G401 (cell line): ENCODE measurements at regions not wholly inside any gene's neighbourhood (a gene's known extent, or its start where the extent isn't known, plus 50 kb on each side); places are given as distances from the start of the nearest gene placed in this dataset.
A peak's percentile ranks its signal among the peaks of the same experiment; 100 is the strongest.

Experiments used
- DNase-seq: peaks from one replicate; pipeline ENCODE4 v3.0.0-alpha.2; 2015; ENCODE audit warnings: low spot score
- in situ Hi-C: cut with HindIII; loops from 2 replicates; pipeline ENCODE4 v1.10.0; 2016; ENCODE audit warnings: low sequenced_read_pairs, mixed read lengths

DNA sequence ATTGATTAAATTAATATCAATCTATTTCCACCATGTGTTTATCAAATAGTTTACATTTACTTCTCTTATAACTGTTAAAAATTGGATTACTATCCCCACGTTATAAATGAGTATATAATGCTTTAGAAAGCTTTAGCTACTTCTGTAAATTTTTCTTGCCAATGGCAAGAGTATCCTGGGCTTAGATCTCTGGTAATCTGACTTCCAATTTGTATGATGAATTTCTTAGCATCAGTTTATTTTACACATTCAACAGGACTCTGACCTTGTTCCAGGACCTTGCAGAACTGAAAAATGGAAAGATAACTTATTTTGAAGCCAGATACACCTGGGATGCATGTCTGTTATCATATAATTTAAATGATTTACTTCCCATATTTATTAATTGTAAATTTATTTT is 2759.4 kb downstream of the PCDH9 start:
- in situ Hi-C loops, result no loop called here

GRCh38 chr13:64459778-64460177 is 2770.4 kb downstream of the PCDH9 start:
- no peak for DNase-seq
- in situ Hi-C loops, result no loop called here

More for the DNA sequence above, 2759.4 kb downstream of the PCDH9 start:
- no peak for DNase-seq

DNA sequence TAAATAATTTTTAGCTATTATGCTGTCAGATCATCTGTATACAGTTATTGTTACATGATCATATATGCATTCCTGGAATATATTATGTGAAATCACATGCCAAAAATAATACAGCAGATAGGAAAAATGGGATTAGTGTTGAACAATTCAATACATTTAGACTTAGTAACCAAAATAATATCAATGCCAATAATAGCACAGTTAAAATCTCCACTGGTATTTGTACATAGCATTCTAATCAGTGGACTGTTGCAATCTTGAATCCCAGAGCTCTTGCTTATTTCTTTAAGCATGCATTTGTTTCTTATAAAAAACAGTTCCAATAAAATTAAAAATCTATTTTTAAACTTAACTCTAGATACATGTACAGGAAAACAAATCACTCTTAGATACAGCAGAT is 2772.2 kb downstream of the PCDH9 start:
- in situ Hi-C loops, result no loop called here
- no peak for DNase-seq

GRCh38 chr13:64455124-64455523 is 2775.0 kb downstream of the PCDH9 start:
- no peak for DNase-seq
- in situ Hi-C loops, result no loop called here

DNA sequence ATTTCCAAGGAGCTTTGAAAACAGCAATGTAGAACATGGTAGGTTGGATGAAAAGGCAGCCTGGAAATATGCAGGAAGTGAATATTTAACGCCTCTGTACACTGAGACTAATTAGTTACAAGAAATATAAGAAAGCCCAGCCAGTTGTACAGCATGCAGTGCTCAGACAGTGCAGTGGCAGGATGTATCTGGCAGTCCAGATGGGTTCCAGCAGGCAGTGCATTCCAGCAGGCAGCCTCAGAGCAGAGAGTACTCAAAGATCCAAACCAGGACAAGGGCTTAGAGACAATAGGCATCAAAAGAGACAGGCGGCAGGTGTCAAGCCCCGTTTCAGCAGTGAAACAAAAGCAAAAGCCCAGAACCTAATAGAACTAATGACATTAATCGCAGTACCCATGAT is 2776.3 kb downstream of the PCDH9 start:
- in situ Hi-C loops, result no loop called here
- DNase-seq, result no peak

DNA sequence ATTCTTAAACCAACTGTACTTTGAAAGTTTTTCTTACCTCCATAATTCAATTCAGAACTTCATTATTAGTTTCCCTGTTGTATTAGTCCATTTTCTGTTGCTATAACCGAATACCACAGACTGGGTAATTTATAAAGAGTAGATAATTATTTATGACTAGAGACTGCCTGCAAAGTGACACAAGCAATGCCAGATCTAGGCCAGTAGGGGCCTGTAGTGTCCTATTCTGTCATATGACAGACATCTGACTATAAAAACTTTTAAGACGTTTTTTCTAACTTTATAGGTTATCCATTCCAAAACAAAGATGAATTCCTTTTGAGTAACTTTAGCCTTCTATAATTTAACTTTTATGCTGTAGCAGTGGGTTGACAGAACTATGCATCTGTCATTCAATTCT is 2783.8 kb downstream of the PCDH9 start:
- in situ Hi-C loops, result no loop called here

GRCh38 chr13:64441740-64442139 is 2788.4 kb downstream of the PCDH9 start:
- DNase-seq, result no peak
- in situ Hi-C loops, result no loop called here

More for the DNA sequence above, 2783.8 kb downstream of the PCDH9 start:
- DNase-seq, result no peak

DNA sequence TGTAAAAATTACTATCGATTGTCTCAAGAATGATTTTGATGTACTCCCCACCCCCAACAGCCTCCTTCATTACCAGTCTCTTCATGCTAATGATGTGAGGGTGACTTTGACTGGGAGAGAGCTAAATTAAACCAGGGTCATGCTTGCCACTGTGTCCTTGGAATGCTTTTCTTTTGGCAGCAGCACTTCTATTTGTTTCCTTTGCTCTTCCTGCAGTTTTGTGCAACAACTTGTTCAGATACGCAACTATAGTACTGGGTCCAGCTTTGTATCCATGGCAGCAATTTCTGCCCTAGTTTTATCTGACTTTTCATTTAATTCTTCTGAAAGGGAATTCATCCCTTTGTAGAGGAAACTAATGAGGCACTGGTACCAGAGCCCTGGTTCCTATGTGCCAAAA is 2792.1 kb downstream of the PCDH9 start:
- in situ Hi-C loops, result no loop called here
- DNase-seq, result peak; percentile 37

GRCh38 chr13:64429691-64430090 is 2800.4 kb downstream of the PCDH9 start:
- in situ Hi-C loops, result no loop called here
- no peak for DNase-seq

DNA sequence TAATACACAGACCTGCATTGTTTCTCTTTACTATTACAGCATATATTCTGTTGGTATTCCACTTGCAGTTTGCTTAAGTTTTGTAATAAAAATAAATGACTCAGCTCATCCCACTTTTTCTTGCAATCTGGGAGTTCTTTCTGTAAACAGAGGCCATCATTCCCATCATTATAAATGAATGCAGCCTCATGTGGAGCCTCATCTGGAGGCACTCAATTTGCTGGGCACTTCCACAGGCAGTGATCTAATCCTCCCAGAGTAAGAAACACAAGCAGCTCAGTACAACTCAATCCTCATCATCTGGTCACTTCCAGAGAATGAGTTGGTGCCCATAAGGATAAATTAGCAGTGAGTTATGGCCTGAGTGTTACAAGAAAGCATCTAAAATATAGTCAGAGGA is 2801.9 kb downstream of the PCDH9 start:
- in situ Hi-C loops, result no loop called here

GRCh38 chr13:64423467-64423866 is 2806.7 kb downstream of the PCDH9 start:
- no peak for DNase-seq
- in situ Hi-C loops, result no loop called here

More for the DNA sequence above, 2801.9 kb downstream of the PCDH9 start:
- no peak for DNase-seq

GRCh38 chr13:64420181-64420580 is 2810.0 kb downstream of the PCDH9 start:
- no peak for DNase-seq
- in situ Hi-C loops, result no loop called here

DNA sequence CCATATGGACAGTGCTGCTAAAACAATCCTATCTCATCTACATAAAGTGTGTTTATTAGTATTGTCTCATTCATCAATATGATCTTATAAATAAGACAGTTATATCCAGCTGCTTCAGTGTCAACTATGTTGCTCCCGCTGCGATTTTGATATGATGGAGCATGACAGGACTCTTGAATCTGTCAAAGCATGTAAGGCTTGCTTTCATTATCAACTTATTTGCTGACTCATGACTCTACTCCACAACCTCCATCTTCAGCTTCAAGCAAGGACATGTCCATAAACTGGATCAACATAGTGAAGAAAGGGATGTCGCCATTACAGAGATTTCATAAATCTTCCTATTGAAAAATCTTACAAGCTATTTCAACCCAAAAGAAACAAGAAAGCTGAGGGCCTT is 2812.6 kb downstream of the PCDH9 start:
- in situ Hi-C loops, result no loop called here
- DNase-seq, result no peak

- no peak for DNase-seq
- in situ Hi-C loops, result no loop called here
Observed at GRCh38 chr13:64414381-64414780, 2815.8 kb downstream of the PCDH9 start.

DNA sequence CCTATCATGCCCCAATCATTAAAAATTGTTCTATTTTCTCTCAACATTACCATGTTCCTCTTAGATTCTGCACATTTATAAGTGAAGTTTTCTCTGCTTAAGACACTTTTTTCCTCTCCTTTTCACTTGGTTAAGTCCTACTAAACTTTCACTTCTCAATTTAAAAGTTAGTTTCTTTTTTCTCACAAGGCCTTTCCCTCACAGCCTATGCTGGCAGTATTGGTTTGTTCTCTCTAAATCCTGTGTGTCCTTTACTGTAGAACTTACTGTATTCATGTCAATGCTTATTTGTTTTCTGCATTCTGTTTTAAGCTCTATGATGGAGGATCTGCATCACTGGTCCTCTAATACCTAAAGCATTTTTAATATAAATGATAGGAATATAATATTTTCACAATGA is 2816.6 kb downstream of the PCDH9 start:
- in situ Hi-C loops, result no loop called here
- no peak for DNase-seq

- no peak for DNase-seq
- in situ Hi-C loops, result no loop called here
Observed at GRCh38 chr13:64410276-64411053, 2819.7 kb downstream of the PCDH9 start.

GRCh38 chr13:64397701-64398100 is 2832.4 kb downstream of the PCDH9 start:
- DNase-seq, result no peak
- in situ Hi-C loops, result no loop called here

DNA sequence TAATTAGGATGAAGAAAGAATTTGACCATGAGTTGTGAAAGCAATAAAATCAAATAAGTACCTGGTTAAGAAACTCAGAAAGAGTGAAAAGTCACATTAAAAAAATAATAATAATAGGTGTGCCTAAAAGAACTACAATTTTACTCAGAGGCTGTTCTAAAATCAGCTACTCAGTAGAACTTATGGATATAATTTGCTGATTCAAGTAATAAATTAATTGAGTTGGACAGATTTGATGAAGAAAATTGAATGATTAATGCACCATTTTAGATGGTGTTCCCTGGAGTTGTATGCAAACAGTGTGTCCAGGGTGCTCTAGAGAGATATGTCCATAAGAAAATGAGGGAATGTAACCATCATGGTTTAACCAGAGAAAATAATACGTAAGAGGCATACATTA is 2852.5 kb downstream of the PCDH9 start:
- in situ Hi-C loops, result no loop called here
- DNase-seq, result no peak

DNA sequence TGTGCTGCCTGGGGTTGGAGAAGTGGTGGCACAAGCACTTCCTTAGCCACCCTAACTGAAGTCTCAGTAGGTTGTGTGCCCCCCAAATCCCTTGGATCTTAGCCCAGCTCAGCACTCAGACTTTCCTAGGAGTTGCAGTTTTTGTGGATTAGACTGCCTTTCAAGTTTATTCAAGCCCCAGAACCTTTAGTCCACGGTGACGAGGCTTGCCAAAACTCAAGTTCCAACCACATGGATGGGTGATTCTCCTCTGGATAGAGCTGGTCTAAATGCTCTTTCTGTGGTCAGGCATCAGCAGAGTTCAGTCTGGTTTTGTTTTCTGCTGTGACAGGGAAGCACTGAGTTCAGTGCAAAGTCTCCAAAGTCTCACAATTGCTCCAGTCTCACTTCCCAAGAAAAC is 2858.7 kb downstream of the PCDH9 start:
- in situ Hi-C loops, result no loop called here
- DNase-seq, result no peak

DNA sequence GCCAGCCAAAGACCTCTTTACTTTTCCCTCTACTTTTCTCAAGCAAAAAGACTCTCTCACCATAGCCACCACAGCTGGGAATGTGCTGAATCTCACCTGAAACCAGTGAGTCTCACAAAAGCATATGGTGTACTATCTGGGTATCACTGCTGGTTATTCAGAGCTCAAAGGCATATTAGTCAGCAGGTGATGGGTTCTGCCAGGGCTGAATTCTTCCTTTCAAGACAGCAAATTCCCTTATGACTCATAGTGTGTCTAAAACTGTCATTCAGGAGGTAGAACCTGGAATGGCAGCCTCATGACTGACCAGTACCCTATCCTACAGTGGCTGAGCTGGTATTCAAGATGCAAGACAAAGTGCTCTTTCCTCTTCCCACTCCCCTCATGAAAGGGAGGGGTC is 2859.1 kb downstream of the PCDH9 start:
- in situ Hi-C loops, result no loop called here
- DNase-seq, result no peak

- in situ Hi-C loops, result no loop called here
Observed at GRCh38 chr13:64369121-64369520, 2861.0 kb downstream of the PCDH9 start.

More at GRCh38 chr13:64369121-64369520, 2861.0 kb downstream of the PCDH9 start:
- no peak for DNase-seq
